Right ventricle myocardium inferior (tissue), 1 donor: ENCODE measurements at regions not wholly inside any gene's neighbourhood (a gene's known extent, or its start where the extent isn't known, plus 50 kb on each side); places are given as distances from the start of the nearest gene placed in this dataset.
"Not testable (repeated sequence)": the region's sequence is repeated elsewhere in the genome, so short reads cannot be mapped to it uniquely, and the experiment has no call there.

Source experiments
- ATAC-seq: fragments of 200-7000 bp; cut with Tn5 transposase; one replicate; pipeline ENCODE4 v1.9.1; 2020; ENCODE audit warnings: mild to moderate bottlenecking, moderate library complexity
- DNase-seq: peaks from one replicate; pipeline ENCODE4 v3.0.0; 2021; ENCODE audit errors: missing footprints
- intact Hi-C: fragments of 100-400 bp; cut with DNase I; formaldehyde crosslinking; loops from one replicate; pipeline ENCODE4 v1.11.0; 2022
- donor health status: DM: no; HTN: yes; CAD: no; lungs with severe emphysema.

- intact Hi-C loops: no loop called here
- ATAC-seq (no peak), DNase-seq (no peak)
Measured at GRCh38 chr12:24695657-24696329, 253.1 kb downstream of the BCAT1 start.

DNA sequence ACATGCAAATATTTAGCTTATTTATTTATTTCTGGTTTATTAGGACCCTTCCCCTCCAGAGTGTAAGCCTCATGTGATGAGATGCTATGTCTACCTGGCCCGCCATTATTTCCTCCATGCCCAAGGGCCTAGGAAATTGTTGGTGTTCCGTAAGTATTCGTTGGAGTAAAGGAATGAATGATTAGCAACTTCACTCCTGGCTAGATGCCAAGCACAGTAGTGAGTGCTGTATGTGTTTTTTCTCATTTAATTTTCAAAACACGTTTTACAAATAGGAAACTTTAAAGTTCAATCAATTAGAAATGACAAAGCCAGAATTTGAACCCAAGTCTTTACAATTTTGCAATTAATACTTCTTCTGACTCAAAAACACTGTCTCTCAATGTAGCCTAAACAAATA lies 253.8 kb downstream of the BCAT1 start:
- ATAC-seq (no peak), DNase-seq (no peak)
- intact Hi-C loops: no loop called here

DNA sequence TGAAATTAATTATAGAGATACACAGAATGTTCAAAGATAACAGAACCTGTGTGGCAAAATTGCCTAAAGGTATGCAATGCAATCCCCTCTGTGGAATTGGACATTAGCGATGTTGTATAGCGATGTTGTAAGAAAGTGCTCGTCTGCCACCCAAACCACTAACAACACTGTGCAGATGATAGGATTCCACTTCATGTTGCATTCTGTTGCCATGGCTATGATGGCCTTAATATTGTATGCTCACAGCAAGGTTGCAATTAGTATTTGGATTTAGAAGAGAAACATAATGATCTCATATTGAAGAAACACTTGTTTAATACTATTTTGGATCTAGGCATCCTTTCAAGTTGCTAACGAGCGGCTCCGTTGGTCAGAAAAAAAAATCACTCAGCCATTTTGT lies 260.3 kb downstream of the BCAT1 start:
- intact Hi-C loops: no loop called here
- ATAC-seq: no peak
- no peak for DNase-seq

GRCh38 chr12:24681570-24681969 lies 267.3 kb downstream of the BCAT1 start:
- DNase-seq: no peak

DNA sequence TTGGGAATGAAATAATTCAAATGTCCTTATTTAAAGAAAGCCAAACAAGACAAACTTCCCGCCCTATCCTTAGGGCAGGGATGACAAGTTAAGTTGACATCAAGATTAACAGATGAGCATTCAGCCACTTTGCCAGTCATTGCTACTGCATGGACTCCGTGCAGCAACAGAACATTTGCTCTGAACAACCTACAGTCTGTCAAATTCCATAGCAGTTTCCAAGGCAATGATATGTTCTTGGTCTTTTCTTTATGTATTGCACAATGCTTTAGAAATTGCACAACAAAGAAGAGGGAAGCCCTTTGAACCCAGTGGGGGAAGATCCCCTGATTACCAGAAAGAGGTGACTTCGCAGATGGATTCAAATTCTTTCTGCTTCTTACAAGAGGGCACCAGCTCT lies 269.8 kb downstream of the BCAT1 start:
- ATAC-seq: no peak
- intact Hi-C loops: no loop called here
- DNase-seq: no peak

More at GRCh38 chr12:24681570-24681969, 267.3 kb downstream of the BCAT1 start:
- intact Hi-C loops: no loop called here
- ATAC-seq: no peak

DNA sequence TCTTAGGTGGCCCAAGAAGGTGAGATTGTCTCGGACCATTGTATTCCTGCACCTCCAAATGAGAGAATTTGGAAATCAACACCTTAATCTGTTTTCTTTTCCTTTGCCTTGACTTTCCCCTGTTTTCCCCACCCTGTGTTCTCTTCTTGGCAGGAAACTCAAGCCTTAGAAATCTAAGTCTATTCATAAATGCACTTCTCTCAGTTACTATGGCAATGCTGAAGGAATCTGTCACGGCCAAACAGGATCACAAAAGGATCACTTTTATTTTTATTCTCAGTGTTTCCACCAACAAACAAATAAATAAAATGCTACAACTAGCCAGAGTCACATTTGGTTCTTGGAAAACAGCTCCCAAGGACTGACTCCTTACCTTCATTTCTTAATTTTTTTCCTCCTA lies 270.5 kb downstream of the BCAT1 start:
- no peak for ATAC-seq
- intact Hi-C loops: no loop called here
- no peak for DNase-seq

DNA sequence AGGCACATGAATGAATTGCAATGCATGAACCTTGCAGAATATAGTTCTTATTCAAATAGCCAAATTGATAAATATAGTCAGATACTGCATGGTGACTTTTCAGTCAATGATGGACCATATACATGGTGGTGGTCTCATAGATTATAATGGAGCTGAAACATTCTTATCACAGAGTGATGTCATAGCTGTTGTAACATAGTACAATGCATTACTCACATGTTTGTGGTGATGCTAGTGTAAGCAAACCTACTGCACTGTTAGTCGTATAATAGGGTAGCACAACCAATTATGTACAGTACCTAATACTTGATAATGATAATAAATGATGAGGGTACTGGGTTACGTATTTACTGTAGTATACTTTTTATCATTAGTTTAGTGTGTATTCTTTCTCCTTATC lies 280.3 kb downstream of the BCAT1 start:
- DNase-seq: no peak
- ATAC-seq: no peak
- intact Hi-C loops: no loop called here

DNA sequence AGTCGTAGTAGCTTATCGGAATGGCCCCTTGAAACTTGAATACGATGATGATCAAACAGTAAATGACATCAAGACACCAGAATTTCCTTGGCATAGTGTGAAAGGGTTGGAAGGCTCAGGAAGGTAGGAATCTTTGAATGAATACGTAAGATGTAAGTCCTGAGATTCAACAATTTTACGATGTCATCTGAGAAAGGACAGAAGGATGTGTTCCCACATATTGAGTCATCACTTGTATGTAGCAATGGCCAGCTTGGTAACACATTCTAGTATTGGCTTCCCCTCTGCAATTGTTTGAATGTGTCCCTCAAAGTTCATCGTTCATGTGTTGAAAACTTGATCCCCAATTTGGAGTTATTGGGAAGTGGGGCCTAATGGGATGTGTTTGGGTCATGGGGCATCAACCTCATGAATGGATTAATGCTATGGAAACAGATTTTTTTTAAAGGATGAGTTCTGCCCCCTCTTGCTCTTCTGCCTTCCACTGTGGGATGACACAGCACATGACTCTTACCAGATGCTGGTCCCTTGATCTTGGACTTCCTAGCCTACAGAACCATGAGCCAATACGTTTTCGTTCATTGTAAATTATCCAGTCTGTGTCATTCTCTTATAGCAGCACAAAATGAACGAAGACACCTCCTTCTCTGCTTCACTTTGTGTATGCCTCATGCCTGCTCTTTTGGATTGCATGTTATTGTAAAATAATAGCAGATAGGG lies 284.6 kb downstream of the BCAT1 start:
- DNase-seq: no peak
- no peak for ATAC-seq
- intact Hi-C loops: no loop called here

- ATAC-seq: peak; percentile 28
Measured at GRCh38 chr12:24661657-24662096, 287.2 kb downstream of the BCAT1 start.

GRCh38 chr12:24659016-24659415 lies 289.9 kb downstream of the BCAT1 start:
- intact Hi-C loops: no loop called here
- ATAC-seq (no peak), DNase-seq (no peak)

More at GRCh38 chr12:24661657-24662096, 287.2 kb downstream of the BCAT1 start:
- DNase-seq: peak; percentile 75
- intact Hi-C loops: no loop called here

GRCh38 chr12:24654344-24654743 lies 294.6 kb downstream of the BCAT1 start:
- DNase-seq, intact Hi-C loops, ATAC-seq: not testable (repeated sequence)

DNA sequence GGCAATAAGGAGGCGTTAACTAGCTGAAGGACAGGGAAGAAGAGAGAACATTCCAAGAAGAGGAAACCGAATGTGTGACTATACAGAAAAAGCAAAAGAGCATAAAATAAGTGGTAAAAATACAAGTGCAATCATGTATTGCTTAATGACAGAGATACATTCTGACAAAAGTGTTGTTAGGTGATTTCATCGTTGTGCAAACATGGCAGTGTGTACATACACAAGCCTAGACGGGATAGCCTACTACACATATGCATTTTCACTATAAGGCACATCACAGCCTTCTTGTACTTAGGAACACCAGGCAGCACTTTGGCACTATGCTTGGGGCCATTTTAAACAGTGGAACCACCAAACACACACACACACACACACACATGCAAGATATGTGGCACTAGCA lies 299.3 kb downstream of the BCAT1 start:
- intact Hi-C loops: no loop called here
- no peak for DNase-seq
- no peak for ATAC-seq

- no peak for ATAC-seq
- intact Hi-C loops: no loop called here
- DNase-seq: no peak
Measured at GRCh38 chr12:24649209-24649608, 299.7 kb downstream of the BCAT1 start.

- intact Hi-C loops: no loop called here
- ATAC-seq (no peak), DNase-seq (no peak)
Measured at GRCh38 chr12:24645254-24645653, 303.6 kb downstream of the BCAT1 start.

DNA sequence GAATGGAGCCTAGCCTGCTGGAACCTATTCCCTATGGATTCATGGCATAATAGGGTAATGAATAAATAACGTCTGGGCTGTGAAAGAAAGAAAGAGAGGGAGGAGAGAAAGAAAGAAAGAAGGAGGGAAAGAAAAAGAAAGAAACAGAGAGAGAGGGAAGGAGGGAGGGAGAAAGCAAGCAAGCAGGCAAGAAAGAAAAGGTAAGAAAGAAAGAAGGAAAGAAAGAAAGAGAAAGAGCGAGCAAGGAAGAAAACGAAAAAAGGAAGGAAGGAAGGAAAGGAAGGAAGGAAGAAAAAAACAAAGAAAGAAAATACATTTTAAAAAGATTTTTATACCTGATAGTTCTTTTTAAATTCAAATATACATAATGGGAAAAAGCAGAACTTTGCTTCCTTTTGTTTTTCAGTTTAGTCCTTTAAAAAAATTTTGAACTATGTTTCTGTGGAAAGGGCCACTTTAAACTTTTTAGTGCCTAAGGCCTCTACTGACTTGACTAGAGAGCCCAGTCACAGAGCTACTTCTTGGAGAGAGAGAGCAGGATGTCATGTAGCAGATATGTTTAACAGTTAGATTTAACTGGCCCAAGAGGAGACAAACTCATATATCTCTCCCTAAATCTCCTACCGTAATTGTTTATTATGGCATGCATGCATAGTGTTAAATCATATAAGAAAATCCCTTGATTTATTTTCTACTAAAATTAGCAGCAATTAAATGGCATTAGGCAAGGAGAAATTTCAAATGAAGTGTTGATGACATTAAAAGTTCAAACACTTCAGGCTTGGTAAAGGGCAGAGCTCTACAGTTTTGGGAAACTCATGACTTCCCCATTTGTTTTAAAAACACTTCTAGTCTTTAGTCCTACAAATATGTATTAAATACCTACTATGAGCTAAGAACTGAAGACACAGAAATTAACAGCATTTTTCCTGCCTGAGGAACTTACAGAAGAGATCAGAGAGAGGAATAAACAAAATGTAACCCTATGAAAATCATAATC lies 305.5 kb downstream of the BCAT1 start:
- intact Hi-C loops: no loop called here
- DNase-seq (no peak), ATAC-seq (no peak)

GRCh38 chr12:24639641-24640040 lies 309.3 kb downstream of the BCAT1 start:
- ATAC-seq: no peak
- intact Hi-C loops: no loop called here
- no peak for DNase-seq

DNA sequence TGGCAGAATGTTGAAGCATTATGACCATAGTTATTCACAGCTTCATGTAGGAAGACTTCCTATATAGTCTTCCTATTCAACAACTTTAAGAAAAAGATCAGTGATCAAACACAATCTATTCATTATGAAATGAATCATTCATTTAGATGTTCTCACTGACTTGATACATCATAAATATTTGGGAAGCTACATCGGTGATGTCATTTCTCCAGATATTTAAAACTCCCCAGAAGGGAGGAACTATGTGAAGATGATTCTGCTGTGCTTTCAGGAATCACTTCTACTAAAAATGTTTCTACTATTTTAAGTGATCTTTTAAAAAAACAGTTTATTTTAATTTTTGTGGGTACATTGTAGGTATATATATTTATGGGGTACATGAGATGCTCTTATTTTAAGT lies 316.4 kb downstream of the BCAT1 start:
- DNase-seq: no peak
- ATAC-seq: no peak
- intact Hi-C loops: no loop called here

DNA sequence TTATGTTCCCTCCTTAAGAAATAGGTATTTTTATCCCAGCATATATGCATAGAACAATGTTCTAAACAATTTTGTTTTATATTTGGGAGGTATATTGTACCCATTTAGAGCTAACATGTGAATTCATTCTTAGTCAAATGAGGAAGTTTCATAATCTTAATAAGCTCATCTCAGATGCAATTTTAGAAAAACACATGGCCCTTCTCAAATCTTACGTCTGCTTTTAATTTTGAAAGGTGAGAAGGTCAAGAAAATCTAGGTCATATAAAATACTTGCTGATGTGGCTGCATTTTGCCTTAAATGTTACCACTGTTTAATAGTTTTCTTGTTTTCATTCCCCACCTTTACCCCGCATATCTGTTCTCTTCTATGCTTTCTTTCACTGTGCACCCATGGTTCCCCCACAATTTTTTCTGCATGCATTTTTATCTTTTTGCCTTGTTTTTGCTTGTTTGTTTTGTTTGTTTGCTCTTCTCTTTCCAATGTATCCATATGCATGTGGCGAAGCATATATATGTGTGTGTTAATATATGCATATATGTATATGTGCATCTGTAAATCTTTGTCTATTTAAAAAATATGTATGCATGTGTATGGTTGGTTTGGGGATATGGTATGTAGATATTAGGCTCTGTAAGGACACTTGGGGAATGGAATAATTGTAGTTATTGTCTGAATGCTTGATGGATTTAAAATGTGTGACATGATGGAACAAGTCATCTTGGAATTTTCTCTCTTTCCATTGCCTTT lies 317.1 kb downstream of the BCAT1 start:
- ATAC-seq: no peak
- no peak for DNase-seq
- intact Hi-C loops: no loop called here

GRCh38 chr12:24630856-24631255 lies 318.0 kb downstream of the BCAT1 start:
- DNase-seq: no peak
- no peak for ATAC-seq
- intact Hi-C loops: no loop called here
